Central memory CD4-positive, alpha-beta T cell (primary cell): ENCODE measurements at regions not wholly inside any gene's neighbourhood (a gene's known extent, or its start where the extent isn't known, plus 50 kb on each side); places are given as distances from the start of the nearest gene placed in this dataset.

Experiments used
- DNase-seq: peaks from one replicate; pipeline ENCODE4 v3.0.0; 2022

DNA sequence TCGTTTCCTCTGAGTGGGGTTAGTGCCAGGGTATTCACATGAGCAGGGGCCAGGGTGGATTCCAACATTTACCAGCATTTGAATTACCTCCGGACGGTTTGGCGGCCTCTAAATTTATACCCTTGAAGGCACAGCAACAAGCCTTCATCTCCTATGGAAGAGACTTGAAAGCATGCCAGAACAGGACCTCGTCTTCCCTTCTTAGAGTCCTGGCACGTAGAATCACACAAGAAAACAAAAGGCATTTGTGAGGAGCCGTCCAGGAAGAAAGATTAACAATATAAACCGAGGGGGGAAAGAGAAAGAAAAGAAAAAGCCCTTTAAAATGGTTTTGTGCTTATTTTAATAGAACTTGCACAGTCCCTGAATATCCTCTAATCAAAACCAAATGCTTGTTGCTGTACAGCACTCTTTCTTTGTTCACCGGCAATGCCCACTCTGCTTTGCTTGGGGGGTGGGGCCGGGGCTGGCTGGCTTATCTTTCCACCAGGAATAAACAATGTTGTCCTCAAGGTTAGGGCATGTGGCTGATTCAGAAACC lies 575.8 kb upstream of the ZNF462 start:
- DNase-seq, result no peak

DNA sequence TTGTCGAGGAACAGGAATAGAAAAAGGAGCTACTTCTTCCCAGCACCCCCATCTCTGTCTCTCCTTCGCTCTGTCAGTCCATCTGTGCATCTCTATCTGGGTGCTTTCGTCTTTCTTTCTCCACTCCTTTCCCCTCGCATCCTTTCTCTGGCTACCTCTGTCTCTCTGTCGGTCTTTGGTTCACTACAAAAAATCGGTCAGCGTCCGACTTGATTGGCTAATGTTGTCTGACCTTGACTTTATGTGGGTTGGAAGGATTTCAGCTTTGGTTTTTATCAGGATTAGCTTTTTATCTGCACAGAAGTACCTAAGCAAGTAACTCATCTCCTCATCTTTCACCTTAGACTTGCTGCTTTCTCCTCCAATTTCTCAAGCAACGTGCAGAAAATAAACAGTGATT lies 575.2 kb upstream of the ZNF462 start:
- DNase-seq, result no peak

DNA sequence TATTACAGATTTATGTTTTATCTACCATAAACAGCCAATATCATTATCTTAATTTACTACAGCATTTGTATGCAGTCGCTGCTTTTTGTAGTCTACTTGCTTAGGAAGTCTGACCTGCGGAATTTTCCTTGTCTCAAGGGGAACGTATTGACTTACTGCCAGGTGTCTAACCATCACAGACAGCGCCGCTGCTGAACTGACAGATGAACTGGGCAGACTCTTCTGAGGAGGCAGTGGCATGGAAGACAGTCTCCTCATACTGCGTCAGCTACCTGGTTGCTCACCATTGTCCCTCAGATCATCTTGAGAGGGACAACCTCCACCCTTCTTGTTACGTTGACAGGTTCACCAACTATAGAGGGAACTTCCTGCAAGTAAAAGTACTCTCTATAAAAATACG lies 574.3 kb upstream of the ZNF462 start:
- no peak for DNase-seq

DNA sequence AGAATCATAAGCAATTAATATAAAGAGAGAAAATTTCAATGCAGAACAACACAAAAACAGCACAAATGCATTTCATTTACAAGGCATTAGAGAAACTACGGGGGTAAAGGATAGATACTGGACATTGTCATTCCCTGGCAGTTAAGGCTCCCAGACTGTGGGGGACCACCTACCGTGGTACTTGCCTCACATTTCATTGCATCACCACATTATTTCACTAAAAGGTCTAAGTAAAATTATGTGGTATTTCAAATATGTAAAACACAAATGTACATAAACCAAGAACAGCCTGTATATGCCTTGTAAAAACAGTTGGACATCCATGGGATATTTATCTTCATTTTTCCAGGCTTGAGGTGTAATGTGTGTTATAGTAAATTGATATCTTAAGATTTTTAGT lies 571.2 kb upstream of the ZNF462 start:
- DNase-seq, result no peak

DNA sequence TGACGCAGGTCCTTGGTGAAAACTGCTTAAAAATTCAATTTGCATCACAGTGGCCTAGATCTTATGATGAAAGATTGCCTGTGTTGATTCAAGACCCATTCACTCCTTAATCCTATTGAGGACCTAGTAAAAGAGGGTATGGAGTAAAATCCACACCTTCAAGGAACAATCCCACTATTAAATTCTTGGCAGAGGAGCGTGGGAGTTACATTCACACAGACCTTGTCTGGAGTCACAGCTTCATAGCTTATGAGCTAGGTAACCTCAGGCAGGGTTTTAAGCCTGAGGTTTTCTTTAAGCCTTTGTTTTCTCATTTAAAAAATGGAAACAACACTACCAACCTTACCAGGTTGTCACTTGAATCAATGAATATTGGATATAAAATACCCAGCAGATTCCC lies 566.5 kb upstream of the ZNF462 start:
- DNase-seq, result no peak

DNA sequence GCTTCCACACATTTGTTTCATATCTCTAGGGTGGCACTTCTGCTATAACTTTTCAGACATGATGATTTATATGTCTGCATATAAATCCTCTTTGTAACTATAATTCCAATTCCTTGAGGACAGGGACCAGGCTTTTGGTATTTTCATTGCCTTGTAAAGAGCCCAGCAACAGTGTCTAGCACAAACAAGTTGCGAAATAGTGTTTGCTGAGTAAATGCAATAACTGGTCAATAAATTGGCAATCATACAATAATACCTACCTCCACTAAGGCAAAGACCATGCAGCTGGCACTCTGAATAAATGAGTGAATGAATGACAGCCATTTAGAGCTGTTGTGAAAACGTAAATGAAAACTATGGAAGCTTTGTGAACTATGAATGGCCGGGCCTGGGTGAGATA lies 564.0 kb upstream of the ZNF462 start:
- no peak for DNase-seq

DNA sequence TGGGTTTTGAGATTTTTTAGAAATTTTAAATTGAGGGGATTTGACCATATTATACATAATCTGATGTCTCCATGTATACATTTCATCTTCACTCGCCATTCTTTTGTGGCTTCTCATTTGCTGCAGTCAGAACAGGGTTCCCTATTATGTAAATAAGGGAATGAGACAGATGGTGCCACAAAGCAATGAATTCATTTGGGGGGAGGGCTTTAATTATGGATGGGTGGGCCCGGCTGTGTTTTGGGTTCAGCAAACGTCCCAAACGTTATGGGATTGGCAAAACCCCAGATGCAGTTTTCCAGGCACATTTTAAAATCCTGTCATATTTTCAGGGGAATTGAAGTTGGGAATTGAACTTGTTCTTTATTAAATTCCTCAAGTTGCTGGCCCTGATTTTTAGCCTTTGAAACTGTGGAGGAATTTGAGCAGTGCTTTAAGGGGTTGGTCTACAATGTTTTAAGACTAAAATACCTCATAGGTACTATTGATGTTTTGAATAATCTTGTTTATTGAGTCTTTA lies 558.5 kb upstream of the ZNF462 start:
- DNase-seq, result no peak

DNA sequence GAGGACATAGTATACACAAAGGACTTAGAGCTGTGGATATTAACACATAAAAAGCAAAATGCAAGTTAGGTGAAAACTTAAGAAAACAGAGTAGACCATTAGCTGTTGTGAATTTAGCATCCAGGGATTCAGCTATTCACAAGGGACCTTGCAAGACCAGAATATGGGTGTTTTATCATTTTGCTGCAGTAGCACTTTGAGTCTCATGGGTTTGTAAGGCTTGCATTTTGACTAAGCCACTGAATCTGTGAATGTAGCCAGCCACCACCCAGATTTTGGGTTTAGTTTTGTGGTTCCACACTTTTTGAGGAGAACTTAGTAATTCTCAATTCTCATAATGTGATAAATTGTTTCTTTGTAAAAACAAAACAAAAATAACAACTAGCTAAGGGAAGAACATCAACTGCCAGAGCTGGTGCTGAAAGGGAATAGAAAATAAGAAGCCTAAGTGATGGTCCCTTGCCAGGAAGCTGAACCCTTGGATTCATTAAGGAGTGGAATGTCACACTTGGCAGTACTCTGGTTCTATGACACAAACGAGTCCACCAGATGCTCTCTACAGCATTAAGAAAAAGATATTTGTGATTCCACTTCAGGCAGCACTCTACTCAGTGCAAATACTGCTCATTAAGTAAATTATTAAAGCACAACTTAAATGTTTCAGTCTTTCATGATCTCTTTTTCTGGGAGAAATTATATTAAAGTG lies 557.4 kb upstream of the ZNF462 start:
- no peak for DNase-seq

DNA sequence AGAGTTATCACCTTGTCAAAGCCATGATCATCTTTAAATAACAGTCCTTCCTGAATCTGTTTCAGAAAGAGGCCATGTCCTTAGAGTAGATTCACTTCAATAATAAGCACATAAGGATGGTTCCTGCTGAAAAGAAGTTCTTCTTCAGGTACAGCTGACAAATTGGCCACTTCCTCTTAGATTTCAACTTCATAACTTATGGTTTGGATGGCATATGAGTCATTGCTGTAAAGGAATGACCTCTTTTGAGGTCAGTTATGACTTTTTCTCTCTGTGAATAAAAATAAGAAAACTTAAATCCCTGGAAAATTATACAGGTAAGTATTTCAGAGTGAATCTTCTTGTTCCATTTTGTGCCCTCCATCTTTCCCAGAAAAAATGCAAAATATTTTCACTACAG lies 555.3 kb upstream of the ZNF462 start:
- no peak for DNase-seq

DNA sequence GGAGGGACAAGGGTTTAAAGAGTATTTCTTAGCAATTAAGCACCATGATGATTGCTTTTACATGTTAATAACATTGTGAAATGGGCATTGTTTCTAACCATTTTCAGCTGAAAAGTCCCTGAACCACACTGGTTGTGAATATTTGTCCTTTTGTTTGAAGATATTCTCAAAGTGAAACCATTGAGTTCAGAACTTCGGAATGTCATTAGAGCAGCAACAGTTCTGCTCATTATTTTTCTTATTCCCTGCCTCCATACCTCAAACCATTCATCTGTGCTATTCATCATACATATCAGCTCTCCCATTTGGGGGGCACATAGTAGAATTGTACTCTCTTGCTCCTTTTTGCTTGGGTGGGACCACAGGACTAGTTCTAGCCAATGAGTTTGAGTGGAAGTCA lies 553.0 kb upstream of the ZNF462 start:
- DNase-seq, result no peak

DNA sequence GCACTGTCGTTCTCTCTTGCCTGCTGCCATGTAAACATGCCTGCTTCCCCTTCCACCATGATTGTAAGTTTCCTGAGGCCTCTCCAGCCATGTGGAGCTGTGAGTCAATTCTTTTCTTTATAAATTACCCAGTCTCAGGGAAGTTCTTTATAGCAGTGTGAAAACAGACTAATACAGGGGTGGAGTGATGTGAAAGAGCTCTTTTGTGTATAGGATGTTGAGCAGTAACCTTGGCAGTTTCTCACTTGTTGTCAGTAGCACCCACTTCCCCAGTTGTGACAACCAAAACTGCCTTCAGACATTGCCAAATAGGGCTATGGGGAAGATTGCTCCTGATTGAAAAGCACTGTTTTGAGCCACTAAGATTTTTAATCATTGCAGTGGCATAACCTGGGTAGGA lies 552.2 kb upstream of the ZNF462 start:
- DNase-seq, result no peak

DNA sequence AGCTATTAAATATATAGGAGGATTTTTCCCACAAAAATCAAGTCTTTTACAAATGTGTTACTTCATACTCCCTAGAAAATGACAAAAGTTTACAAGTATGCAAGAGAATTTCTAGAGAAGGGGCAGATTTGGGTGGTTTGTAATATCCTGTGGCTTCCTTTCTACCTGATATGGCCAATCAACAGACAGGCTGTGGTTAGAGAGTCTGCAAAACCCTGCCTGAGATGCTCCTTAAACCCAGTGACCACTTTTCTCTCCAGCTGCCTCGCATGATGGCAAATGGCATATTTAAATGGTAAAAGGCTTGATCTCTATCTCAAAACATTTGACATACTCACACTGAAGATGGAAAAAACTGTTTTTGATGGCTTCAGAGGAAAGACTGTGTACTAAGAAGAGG lies 550.1 kb upstream of the ZNF462 start:
- DNase-seq, result no peak

DNA sequence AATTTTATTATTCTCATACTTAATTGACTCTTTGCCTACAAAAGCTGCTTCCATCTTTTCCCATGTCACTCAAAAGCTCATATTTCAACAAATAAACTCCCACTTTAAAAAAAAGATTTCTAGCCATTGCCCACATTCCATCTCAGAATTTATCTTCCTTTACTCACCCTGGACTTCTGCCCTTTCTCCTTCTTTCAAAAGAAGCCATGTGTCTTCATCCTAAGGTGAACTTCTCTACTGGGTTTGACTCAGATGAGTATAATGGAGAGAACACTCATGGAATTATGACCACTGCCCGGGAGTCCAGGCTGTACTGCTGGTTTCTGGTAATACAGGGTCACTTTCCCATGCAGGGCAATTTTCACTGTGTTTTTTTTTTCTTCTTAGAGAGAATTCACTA lies 548.5 kb upstream of the ZNF462 start:
- no peak for DNase-seq

DNA sequence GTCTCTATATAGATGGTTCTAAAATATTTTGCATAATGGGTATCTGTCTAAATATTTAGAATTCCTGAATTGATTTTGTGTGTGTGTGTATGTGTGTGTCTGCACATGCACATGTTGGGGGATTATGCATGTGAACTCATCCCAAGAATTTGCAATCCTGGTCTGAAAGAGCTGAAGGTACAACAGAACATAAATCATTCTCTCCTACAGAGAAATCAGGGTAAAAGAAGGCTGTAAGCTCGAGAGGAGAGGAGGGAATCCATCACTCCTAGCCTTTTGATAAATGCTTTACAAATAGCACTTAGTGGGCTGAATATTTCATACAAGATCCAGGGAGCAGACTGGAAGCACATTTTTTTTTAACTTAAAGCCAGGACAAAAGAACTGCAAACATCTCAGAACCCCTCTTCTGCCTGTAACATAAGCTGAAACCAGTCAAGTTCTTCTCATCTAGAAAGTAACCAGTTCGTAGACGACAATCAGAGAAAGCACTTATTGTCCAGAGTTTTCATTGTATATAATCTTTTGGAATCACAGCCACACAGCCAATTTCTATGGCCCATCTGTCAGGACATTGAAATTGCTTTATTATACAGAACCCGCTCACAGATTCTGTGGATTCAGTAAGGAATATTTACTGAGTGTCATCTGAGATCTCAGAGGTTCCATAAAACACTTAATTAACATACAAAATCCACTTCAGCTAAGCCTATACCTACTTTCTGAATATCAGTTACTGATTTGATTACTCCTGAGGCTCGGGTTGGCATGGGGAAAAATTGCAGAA lies 541.4 kb upstream of the ZNF462 start:
- DNase-seq, result no peak

DNA sequence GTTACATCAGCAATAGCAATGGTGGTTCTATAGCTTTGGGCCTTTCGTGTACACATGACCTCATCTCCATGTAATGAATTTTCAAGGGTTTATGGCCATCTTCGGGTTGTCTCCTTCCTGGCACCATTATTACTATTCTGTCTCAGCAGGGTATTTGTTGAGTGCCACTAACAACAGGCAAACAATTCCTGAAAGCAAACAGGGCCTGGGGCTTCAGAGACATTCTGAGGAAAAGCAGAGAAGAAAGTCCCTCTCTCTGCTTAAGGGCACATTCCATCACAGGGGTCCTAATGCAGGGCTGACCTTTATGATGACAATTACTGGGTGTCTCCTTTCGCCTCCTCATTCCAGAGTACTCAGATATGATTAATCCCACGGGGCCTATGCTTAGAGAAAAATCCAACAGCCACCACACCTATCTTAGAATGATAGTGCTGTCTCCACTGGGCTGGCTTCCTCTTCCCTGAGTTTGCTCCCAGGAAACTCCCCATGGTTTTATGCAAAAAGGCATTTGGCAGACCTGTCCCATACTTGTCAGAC lies 540.2 kb upstream of the ZNF462 start:
- no peak for DNase-seq

DNA sequence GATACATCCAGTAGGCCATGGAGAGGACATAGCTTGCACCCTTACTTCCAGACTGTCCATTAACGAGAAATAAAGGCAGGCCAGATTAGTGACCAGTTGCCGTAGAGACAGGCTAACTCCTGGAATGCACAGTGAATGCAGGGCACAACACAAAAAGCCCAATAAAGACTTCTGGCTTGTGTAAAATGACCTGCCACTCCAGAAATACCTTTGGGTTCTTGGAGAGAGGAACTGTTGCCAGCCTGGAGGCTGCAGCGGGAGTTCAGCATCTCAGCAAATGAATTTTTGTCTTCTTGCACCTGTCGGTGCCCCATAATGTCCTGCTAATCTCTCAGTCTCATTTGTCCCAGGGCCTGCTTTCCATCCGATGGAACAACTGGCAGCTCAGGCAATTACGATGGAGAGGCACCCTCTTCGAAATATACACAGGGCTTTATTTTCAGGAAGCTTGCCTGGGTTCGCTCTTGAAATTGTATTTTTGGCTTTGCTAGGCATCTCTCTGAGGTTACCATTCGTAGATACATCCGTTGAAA lies 538.8 kb upstream of the ZNF462 start:
- DNase-seq, result no peak

DNA sequence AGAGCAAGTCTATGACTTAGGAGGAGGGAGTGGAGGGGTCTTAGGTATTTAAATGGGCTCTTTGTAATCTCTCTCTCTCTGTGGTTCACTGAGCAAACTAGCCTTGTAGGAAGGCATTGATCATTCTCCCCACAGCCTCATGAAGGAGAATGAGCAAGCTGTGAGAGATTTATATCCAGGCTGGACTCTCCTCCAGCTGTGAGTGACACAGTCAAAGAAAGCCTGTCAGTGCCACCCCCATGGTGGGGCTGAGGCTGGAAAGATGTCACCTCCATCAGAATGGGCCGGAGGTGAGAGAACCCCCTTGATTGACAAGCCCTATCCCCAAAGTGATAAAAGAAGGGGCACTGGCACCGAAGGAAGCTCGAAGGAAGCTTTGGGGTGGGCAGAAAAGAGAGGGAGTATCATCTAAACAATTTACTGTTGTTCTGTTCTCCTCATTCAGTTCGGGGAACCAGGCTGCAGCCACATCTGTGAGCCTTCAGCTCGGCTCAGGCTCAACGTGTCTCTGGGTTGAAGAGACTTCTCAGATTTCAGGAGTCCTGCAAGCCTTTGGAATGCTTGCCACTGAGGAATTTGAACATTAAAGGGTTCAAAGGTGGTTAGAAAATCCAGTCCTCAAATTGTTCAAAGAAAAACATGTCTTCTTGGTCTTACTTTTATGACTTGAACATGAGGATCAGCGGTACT lies 538.2 kb upstream of the ZNF462 start:
- DNase-seq, result no peak

DNA sequence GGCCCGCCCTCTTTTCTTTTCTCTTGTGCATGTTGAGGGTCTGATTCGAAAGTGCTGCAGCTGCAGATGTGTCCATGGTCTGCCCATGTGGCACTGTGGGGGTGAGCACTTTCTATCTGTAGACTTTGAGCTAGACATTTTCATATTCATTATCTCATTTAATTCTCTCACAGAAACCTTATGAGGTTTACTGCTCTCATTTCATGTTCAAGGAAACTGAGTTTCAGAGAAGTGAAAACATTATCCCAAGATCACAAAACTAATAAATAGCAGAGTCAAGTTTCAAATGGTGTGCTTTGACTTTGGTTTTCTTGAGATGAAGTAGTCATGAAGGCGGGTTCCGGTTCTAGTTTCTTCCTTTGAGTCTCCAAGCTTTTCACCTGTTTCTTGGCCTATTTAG lies 536.5 kb upstream of the ZNF462 start:
- no peak for DNase-seq

DNA sequence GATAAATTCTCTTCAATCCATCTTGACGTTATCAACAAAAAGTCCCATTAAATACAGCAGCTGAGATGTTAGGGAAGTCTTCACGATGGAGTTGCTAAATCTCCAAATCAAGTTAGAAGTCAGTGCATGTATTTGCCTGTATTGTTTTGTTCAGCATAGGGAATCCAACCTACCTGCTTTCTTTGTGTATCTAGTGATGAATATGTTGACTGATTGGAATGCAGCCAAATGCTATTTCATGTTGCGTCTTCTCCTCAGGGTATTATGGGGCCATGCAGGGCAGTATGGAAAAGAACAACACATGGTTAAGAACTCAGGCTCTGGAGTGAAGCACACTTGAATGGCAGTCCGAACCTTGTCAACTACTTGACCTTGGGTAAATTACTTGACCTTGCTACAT lies 529.5 kb upstream of the ZNF462 start:
- DNase-seq, result no peak

DNA sequence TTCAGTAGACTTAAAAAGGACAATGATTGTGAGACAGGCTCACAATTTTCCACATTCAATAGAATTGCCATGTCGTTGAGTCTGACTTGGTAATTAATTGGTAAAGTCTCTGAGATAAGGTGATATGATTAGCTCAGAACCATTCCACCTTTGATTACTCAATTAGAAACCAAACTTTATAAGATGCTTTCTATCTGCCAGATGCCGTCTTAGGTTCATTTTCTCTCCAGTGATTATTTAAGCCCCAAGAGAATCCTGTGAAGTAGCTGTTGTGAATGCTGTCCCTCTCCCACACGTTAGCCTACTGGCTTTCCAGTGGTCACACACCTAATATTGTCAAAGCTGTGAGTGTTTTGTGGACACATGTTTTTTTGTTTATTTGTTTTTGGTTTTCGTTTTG lies 528.9 kb upstream of the ZNF462 start:
- no peak for DNase-seq

DNA sequence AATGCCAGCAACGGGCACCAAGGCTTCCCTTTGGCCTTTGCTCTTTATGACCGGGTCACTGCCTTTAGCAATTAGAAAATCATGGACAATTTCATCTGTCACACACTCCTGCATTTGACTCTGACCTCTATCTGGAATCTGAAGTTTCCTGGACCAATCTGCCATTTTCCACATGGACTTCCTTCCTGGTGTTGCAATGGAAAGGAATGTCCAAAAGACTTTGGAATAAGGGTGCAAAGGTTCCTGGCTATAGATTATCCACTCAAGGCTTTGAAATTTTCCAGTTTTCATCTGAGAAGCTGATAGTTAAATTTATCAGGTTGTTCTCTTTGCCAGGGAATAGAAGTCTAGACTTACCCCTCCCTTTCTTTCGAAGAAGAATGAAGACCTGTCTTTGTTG lies 523.1 kb upstream of the ZNF462 start:
- no peak for DNase-seq

DNA sequence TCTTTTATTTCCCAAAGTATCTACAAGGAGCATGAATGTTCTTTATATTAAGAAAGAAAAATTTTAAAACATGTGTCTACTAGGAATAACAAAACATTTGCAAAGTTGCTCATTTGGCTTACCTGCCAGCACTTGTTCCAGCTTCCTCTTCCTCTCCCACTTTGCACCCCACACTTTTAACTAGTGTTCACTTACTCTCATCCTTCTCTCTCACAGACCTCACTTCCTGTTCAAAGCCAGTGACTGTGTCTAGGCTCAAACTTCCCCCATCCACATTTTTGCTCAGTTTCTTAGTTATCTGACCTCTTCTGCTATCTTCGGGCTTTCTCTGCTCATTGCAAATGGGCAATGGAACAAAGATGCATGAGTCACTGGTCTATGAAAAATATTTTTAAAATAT lies 512.2 kb upstream of the ZNF462 start:
- no peak for DNase-seq

DNA sequence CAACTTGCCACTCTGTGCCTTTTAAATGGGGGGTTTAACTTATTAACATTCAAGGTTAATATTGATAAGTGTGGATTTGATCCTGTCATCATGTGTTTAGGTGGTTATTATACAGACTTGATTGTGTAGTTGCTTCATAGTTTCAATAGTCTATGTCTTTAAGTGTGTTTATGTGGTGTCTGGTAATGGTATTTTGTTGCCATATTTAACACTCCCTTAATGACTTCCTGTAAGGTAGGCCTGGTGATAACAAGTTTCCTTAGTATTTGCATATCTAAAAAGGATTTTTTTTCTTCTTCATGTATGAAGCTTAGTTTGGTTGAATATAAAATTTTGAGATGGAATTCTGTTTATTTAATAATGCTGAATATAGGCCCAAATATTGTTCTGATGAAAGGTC lies 506.0 kb upstream of the ZNF462 start:
- DNase-seq, result no peak
